HepG2 (cell line): ENCODE measurements at regions not wholly inside any gene's neighbourhood (a gene's known extent, or its start where the extent isn't known, plus 50 kb on each side); places are given as distances from the start of the nearest gene placed in this dataset.

Experiments
- ATAC-seq: fragments of 200-7000 bp; cut with Tn5 transposase; 3 replicates; pipeline ENCODE4 v1.9.1; 2020; ENCODE audit warnings: mild to moderate bottlenecking, moderate library complexity
- BruUV-seq: library from RNA; stranded (reverse); fragments of 400-500 nt; replicated peaks from 2 replicates; lab custom pipeline; 2021; lab: Mats Ljungman, UMichigan
- CTCF ChIA-PET: fragments of 300-600 bp; formaldehyde crosslinking; extraction: SDS; loops from one replicate; lab custom pipeline; 2021; ENCODE audit warnings: low total read pairs, inconsistent platforms, low intra/inter-chr PET ratio; lab: Yijun Ruan, JAX
- POLR2A ChIA-PET: fragments of 350-600 bp; sonication (Branson Sonifier 250); formaldehyde crosslinking; loops from one replicate; lab custom pipeline; 2020; ENCODE audit warnings: antibody characterized with exemption, inconsistent platforms; lab: Yijun Ruan, JAX
- DNase-seq: peaks from one replicate; pipeline ENCODE4 v3.0.0-alpha.2; 2015; ENCODE audit warnings: low spot score
- FAIRE-seq: peaks from 3 replicates; lab custom pipeline; 2011; peaks lifted over from hg19 to GRCh38; lab: Jason Lieb, UNC
- H2AFZ ChIP-seq: one replicate; pipeline ENCODE4 v1.6.1; 2011; ENCODE audit warnings: low read length, inconsistent platforms
- H3K27ac ChIP-seq: fragments of 300-600 bp; 3 replicates; pipeline ENCODE4 v1.8.0; 2011; ENCODE audit warnings: mixed run types, mild to moderate bottlenecking, mixed read lengths, low read length, inconsistent platforms; ENCODE audit not compliant: insufficient read depth; ENCODE audit errors: extremely low read length
- H3K27me3 ChIP-seq, 2 experiments: fragments of 200-600 bp in 1 of 2; 2 replicates in 1 of 2; 3 replicates in 1 of 2; pipeline versions ENCODE4 v1.6.0 to v1.8.0; 2011; ENCODE audit warnings: low read length in 2 of 2, mild to moderate bottlenecking in 2 of 2, moderate library complexity in 2 of 2, inconsistent platforms in 1 of 2; ENCODE audit not compliant: insufficient read depth in 2 of 2, control insufficient read depth in 1 of 2
- H3K36me3 ChIP-seq, 2 experiments: fragments of 200-600 bp in 1 of 2; replicated peaks in 1 of 2; 2 replicates in 1 of 2; 3 replicates in 1 of 2; pipeline versions ENCODE4 v1.5.1 to v1.8.0; 2011; ENCODE audit warnings: low read length in 2 of 2, inconsistent platforms in 1 of 2; ENCODE audit not compliant: insufficient read depth in 2 of 2, control insufficient read depth in 1 of 2
- H3K4me1 ChIP-seq: 2 replicates; pipeline ENCODE4 v1.5.1; 2012; ENCODE audit warnings: low read length, inconsistent platforms; ENCODE audit not compliant: insufficient read depth
- H3K4me2 ChIP-seq: 2 replicates; pipeline ENCODE4 v1.6.0; 2011; ENCODE audit warnings: low read depth, low read length, inconsistent platforms
- H3K4me3 ChIP-seq, 3 experiments: fragments of 200-600 bp in 1 of 3; sonication (generic), shearing (Covaris generic) in 1 of 3; replicated peaks in 1 of 3; 2 replicates each; pipeline ENCODE4 v1.5.1; 2011 to 2016; ENCODE audit warnings: low read length in 3 of 3, inconsistent platforms in 2 of 3, low read depth in 2 of 3, mild to moderate bottlenecking in 2 of 3, control low read depth in 1 of 3, mixed read lengths in 1 of 3; ENCODE audit not compliant: insufficient read depth in 1 of 3
- H3K79me2 ChIP-seq: one replicate; pipeline ENCODE4 v1.6.1; 2011; ENCODE audit warnings: low read length, inconsistent platforms; ENCODE audit not compliant: insufficient read depth
- H3K9ac ChIP-seq: 2 replicates; pipeline ENCODE4 v1.6.0; 2011; ENCODE audit warnings: mild to moderate bottlenecking, low read depth, low read length, inconsistent platforms; ENCODE audit not compliant: insufficient read depth
- H3K9me3 ChIP-seq: 2 replicates; pipeline ENCODE4 v1.5.1; 2012; ENCODE audit warnings: mild to moderate bottlenecking, low read length
- H4K20me1 ChIP-seq: 2 replicates; pipeline ENCODE4 v1.6.0; 2011; ENCODE audit warnings: inconsistent platforms, mild to moderate bottlenecking, low read length, moderate library complexity; ENCODE audit not compliant: insufficient read depth
- BORCS8-MEF2B ChIP-seq: sonication (generic); formaldehyde crosslinking; IDR thresholded peaks from 2 replicates; pipeline ENCODE4 v1.8.0; 2022; ENCODE audit warnings: mild to moderate bottlenecking, missing genetic modification reagents
- CENPX ChIP-seq: sonication (generic); formaldehyde crosslinking; IDR thresholded peaks from 2 replicates; pipeline ENCODE4 v1.9.0; 2021; ENCODE audit warnings: mild to moderate bottlenecking, missing genetic modification reagents, moderate library complexity
- CSRNP1 ChIP-seq: sonication (generic); formaldehyde crosslinking; IDR thresholded peaks from 2 replicates; pipeline ENCODE4 v1.8.1; 2023; ENCODE audit warnings: mild to moderate bottlenecking, missing genetic modification reagents
- FOXO1 ChIP-seq: sonication (generic); formaldehyde crosslinking; IDR thresholded peaks from 2 replicates; pipeline ENCODE4 v1.4.0; 2020; ENCODE audit warnings: missing genetic modification reagents
- HIVEP1 ChIP-seq: sonication (generic); formaldehyde crosslinking; IDR thresholded peaks from 2 replicates; pipeline ENCODE4 v1.4.0; 2020; ENCODE audit warnings: mild to moderate bottlenecking, missing genetic modification reagents
- JARID2 ChIP-seq: sonication (generic); formaldehyde crosslinking; IDR thresholded peaks from 2 replicates; pipeline ENCODE4 v1.8.1; 2023; ENCODE audit warnings: missing genetic modification reagents, inconsistent platforms; ENCODE audit not compliant: insufficient replicate concordance
- KDM5A ChIP-seq: fragments of 200-600 bp; sonication (generic); IDR thresholded peaks from 2 replicates; pipeline ENCODE4 v1.7.0; 2018; ENCODE audit warnings: antibody characterized with exemption, mild to moderate bottlenecking, low read length, borderline replicate concordance
- PHF5A ChIP-seq: IDR thresholded peaks from one replicate; pipeline ENCODE4 v1.6.1; 2018; ENCODE audit warnings: low read depth, missing genetic modification reagents; ENCODE audit not compliant: unreplicated experiment
- RORA ChIP-seq: sonication (generic); formaldehyde crosslinking; IDR thresholded peaks from 2 replicates; pipeline ENCODE4 v1.5.0; 2020; ENCODE audit warnings: mild to moderate bottlenecking, missing genetic modification reagents, moderate library complexity
- SAP130 ChIP-seq: IDR thresholded peaks from 2 replicates; pipeline ENCODE4 v1.6.1; 2016; ENCODE audit warnings: low read depth
- TBL1XR1 ChIP-seq: fragments of 150-350 bp; IDR thresholded peaks from 2 replicates; pipeline ENCODE4 v1.6.1; 2014; ENCODE audit warnings: borderline replicate concordance, low read length; ENCODE audit not compliant: partially characterized antibody
- TERF1 ChIP-seq: sonication (generic); formaldehyde crosslinking; IDR thresholded peaks from 2 replicates; pipeline ENCODE4 v1.8.0; 2022; ENCODE audit warnings: mild to moderate bottlenecking, missing genetic modification reagents, moderate library complexity
- ZKSCAN1 ChIP-seq: fragments of 150-350 bp; IDR thresholded peaks from 2 replicates; pipeline ENCODE4 v1.6.1; 2014; ENCODE audit warnings: low read length
- ZNF777 ChIP-seq: sonication (generic); formaldehyde crosslinking; IDR thresholded peaks from 2 replicates; pipeline ENCODE4 v1.4.0; 2020; ENCODE audit warnings: missing genetic modification reagents
- ZNF800 ChIP-seq: sonication (generic); formaldehyde crosslinking; IDR thresholded peaks from 2 replicates; pipeline ENCODE4 v1.4.0; 2020; ENCODE audit warnings: missing genetic modification reagents
- ZSCAN25 ChIP-seq: sonication (generic); formaldehyde crosslinking; IDR thresholded peaks from 2 replicates; pipeline ENCODE4 v1.8.0; 2022; ENCODE audit warnings: mild to moderate bottlenecking, missing genetic modification reagents
- WGBS: methylation state at CpG from one replicate; pipeline ENCODE4 v1.1.6; 2017; ENCODE audit warnings: low lambda C conversion rate; 5-methylcytosine and 5-hydroxymethylcytosine counted together
- in situ Hi-C: cut with HindIII; loops from 2 replicates; pipeline ENCODE4 v1.10.0; 2017; ENCODE audit warnings: low pct_unique_long_range_greater_than_20kb; ENCODE audit not compliant: extremely low pct_ligation_motif_present
- intact Hi-C: fragments of 100-400 bp; cut with micrococcal nuclease; formaldehyde crosslinking; loops from one replicate; pipeline ENCODE4 v1.10.0; 2022; ENCODE audit not compliant: unreplicated experiment

GRCh38 chr18:57269756-57270155, 82.6 kb upstream of the ST8SIA3 start (continued):
- no peak for TF ChIP-seq TERF1
- no peak for TF ChIP-seq ZKSCAN1
- no peak for TF ChIP-seq PHF5A (CRISPR knock-in tag)
- no peak for TF ChIP-seq ZNF800

- Histone ChIP-seq H4K20me1 (no peaks in the 10 kb centered on the region), H3K4me1 (peaks cover 12% of the 10 kb centered on the region), H3K27me3 (peaks cover 1 to 2% of the 10 kb centered on the region in 2 experiments; a peak in 3 of 5 replicates), H3K9me3 (no peaks in the 10 kb centered on the region), H3K9ac (no peak overlapping the region), H3K27ac (no peak overlapping the region), H3K4me2 (no peak overlapping the region), H2AFZ (no peak overlapping the region), H3K79me2 (no peaks in the 10 kb centered on the region), H3K36me3 (no peaks in the 10 kb centered on the region), H3K4me3 (no peak overlapping the region)
- 30% methylated on average over 3 of the region's 3 CpGs for WGBS
- no peak for ATAC-seq
- no peak for FAIRE-seq
- ChIA-PET POLR2A (no interaction called here), CTCF (no interaction called here)
- TF ChIP-seq BORCS8-MEF2B (CRISPR knock-in tag) (no peak), CENPX (no peak), RORA (no peak), HIVEP1 (CRISPR knock-in tag) (no peak), KDM5A (no peak), JARID2 (CRISPR knock-in tag) (no peak), SAP130 (no peak), CSRNP1 (CRISPR knock-in tag) (no peak), TBL1XR1 (no peak), ZSCAN25 (CRISPR knock-in tag) (no peak), ZNF777 (CRISPR knock-in tag) (no peak), FOXO1 (no peak)
- no peak for DNase-seq
- BruUV-seq, result no TSS peak
- intact Hi-C loops (loop anchor here (5.0 kb wide), 1 partner anchor 167 kb away; the partner anchor contains the start of gene ONECUT2), in situ Hi-C loops (no loop called here)
These were observed 82.2 kb upstream of the ST8SIA3 start for GRCh38 chr18:57270156-57270555.
